HCT116 (cell line): ENCODE measurements at regions not wholly inside any gene's neighbourhood (a gene's known extent, or its start where the extent isn't known, plus 50 kb on each side); places are given as distances from the start of the nearest gene placed in this dataset.

Experiments used
- ATAC-seq: fragments of 200-7000 bp; cut with Tn5 transposase; 2 replicates; pipeline ENCODE4 v1.9.1; 2020; ENCODE audit warnings: mild to moderate bottlenecking, moderate library complexity
- BruUV-seq: library from RNA; stranded (reverse); fragments of 400-500 nt; replicated peaks from 2 replicates; lab custom pipeline; 2021; lab: Mats Ljungman, UMichigan
- CTCF ChIA-PET: fragments of 300-600 bp; sonication (Branson Sonifier 250); formaldehyde crosslinking; loops from one replicate; lab custom pipeline; 2021; ENCODE audit warnings: antibody characterized with exemption; lab: Charles Lee
- POLR2A ChIA-PET: fragments of 300-600, 350-600 bp; sonication (Branson Sonifier 250); formaldehyde crosslinking; loops from one replicate; lab custom pipeline; 2021; ENCODE audit warnings: antibody characterized with exemption; lab: Charles Lee
- RAD21 ChIA-PET, 2 experiments: fragments of 300-600 bp; sonication (Branson Sonifier 250); formaldehyde crosslinking; loops; one replicate each; lab custom pipeline; 2023; ENCODE audit warnings: low total read pairs in 2 of 2; ENCODE audit not compliant: uncharacterized antibody in 2 of 2, unreplicated experiment in 2 of 2, low non-redundant PET in 1 of 2; lab: Charles Lee
- DNase-seq: peaks from one replicate; pipeline ENCODE4 v3.0.0-alpha.2; 2010; ENCODE audit warnings: low read depth, low spot score
- H2AFZ ChIP-seq: fragments of 200-600 bp; shearing (Covaris generic), sonication (generic); 2 replicates; pipeline ENCODE4 v1.6.1; 2017; ENCODE audit warnings: low read depth, mixed run types, mixed read lengths, antibody characterized with exemption, low read length; ENCODE audit not compliant: poor library complexity, severe bottlenecking
- H3K27ac ChIP-seq: 2 replicates; pipeline ENCODE4 v1.5.1; 2012; ENCODE audit warnings: low read depth, low read length
- H3K27me3 ChIP-seq: fragments of 200-600 bp; sonication (generic); 2 replicates; pipeline ENCODE4 v1.6.1; 2016; ENCODE audit warnings: mixed run types, low read length, mixed read lengths; ENCODE audit not compliant: insufficient read depth
- H3K36me3 ChIP-seq, 2 experiments: fragments of 200-500 bp in 1 of 2; fragments of 200-600 bp in 1 of 2; sonication (Bioruptor generic) in 1 of 2; sonication (generic) in 1 of 2; 2 replicates each; pipeline versions ENCODE4 v1.5.1 to v1.6.1; 2014 to 2016; ENCODE audit warnings: low read length in 2 of 2, inconsistent platforms in 1 of 2, mixed read lengths in 1 of 2, mixed run types in 1 of 2; ENCODE audit not compliant: insufficient read depth in 2 of 2, control insufficient read depth in 1 of 2
- H3K4me1 ChIP-seq, 2 experiments: fragments of 200-600 bp in 1 of 2; sonication (generic) in 1 of 2; 2 replicates each; pipeline versions ENCODE4 v1.5.1 to v1.6.1; 2012 to 2017; ENCODE audit warnings: low read length in 2 of 2, inconsistent platforms in 1 of 2, mild to moderate bottlenecking in 1 of 2, mixed read lengths in 1 of 2, mixed run types in 1 of 2, moderate library complexity in 1 of 2; ENCODE audit not compliant: insufficient read depth in 2 of 2, control insufficient read depth in 1 of 2
- H3K4me2 ChIP-seq: fragments of 200-600 bp; sonication (generic); 2 replicates; pipeline ENCODE4 v1.6.1; 2017; ENCODE audit warnings: mixed run types, low read length, mixed read lengths
- H3K4me3 ChIP-seq, 2 experiments: fragments of 200-600 bp in 1 of 2; sonication (generic) in 1 of 2; replicated peaks in 1 of 2; 2 replicates each; pipeline ENCODE4 v1.5.1; 2011 to 2016; ENCODE audit warnings: low read length in 2 of 2, control low read depth in 1 of 2, low read depth in 1 of 2, mild to moderate bottlenecking in 1 of 2, mixed read lengths in 1 of 2, mixed run types in 1 of 2
- H3K79me2 ChIP-seq: fragments of 200-600 bp; sonication (generic); 2 replicates; pipeline ENCODE4 v1.6.1; 2017; ENCODE audit warnings: mild to moderate bottlenecking, mixed run types, low read length, moderate library complexity, mixed read lengths; ENCODE audit not compliant: insufficient read depth
- H3K9ac ChIP-seq: fragments of 200-600 bp; sonication (generic); 2 replicates; pipeline ENCODE4 v1.6.1; 2016; ENCODE audit warnings: low read length, mixed read lengths
- H3K9me2 ChIP-seq: fragments of 200-600 bp; sonication (generic), shearing (Covaris generic); 2 replicates; pipeline ENCODE4 v1.6.1; 2017; ENCODE audit warnings: mixed run types, mild to moderate bottlenecking, moderate library complexity; ENCODE audit not compliant: insufficient read depth
- H3K9me3 ChIP-seq, 2 experiments: fragments of 200-500 bp in 1 of 2; fragments of 200-600 bp in 1 of 2; sonication (Bioruptor generic) in 1 of 2; sonication (generic) in 1 of 2; 2 replicates each; pipeline ENCODE4 v1.6.1; 2014 to 2017; ENCODE audit warnings: low read length in 2 of 2, mixed read lengths in 2 of 2, inconsistent platforms in 1 of 2, low read depth in 1 of 2, mild to moderate bottlenecking in 1 of 2, mixed run types in 1 of 2, moderate library complexity in 1 of 2; ENCODE audit not compliant: control insufficient read depth in 1 of 2, insufficient read depth in 1 of 2
- H4K20me1 ChIP-seq: fragments of 200-600 bp; sonication (generic), shearing (Covaris generic); 2 replicates; pipeline ENCODE4 v1.6.1; 2017; ENCODE audit warnings: mixed run types, mild to moderate bottlenecking, moderate library complexity; ENCODE audit not compliant: insufficient read depth
- CBX3 ChIP-seq: IDR thresholded peaks from 2 replicates; pipeline ENCODE4 v1.6.1; 2012; ENCODE audit warnings: low read depth
- CEBPB ChIP-seq: IDR thresholded peaks from 2 replicates; pipeline ENCODE4 v1.6.1; 2012; ENCODE audit warnings: low read depth
- CTCF ChIP-seq, 3 experiments: fragments of 200-600 bp in 1 of 3; sonication (generic) in 1 of 3; IDR thresholded peaks in 2 of 3; conservative IDR thresholded peaks in 1 of 3; 2 replicates each; pipeline ENCODE4 v1.5.1; 2012 to 2017; ENCODE audit warnings: low read depth in 2 of 3, low read length in 2 of 3, antibody characterized with exemption in 1 of 3, borderline replicate concordance in 1 of 3, control low read depth in 1 of 3, mild to moderate bottlenecking in 1 of 3, mixed read lengths in 1 of 3, mixed run types in 1 of 3, moderate library complexity in 1 of 3; ENCODE audit not compliant: insufficient read depth in 1 of 3
- ELF1 ChIP-seq: IDR thresholded peaks from 2 replicates; pipeline ENCODE4 v1.6.1; 2012; ENCODE audit warnings: low read depth, borderline replicate concordance
- EZH2 ChIP-seq: fragments of 200-600 bp; sonication (generic); IDR thresholded peaks from 2 replicates; pipeline ENCODE4 v1.6.1; 2017; ENCODE audit warnings: antibody characterized with exemption, mixed run types
- FOSL1 ChIP-seq: IDR thresholded peaks from 2 replicates; pipeline ENCODE4 v1.6.1; 2012; ENCODE audit warnings: low read depth
- JUND ChIP-seq: IDR thresholded peaks from 2 replicates; pipeline ENCODE4 v1.6.1; 2012
- MAX ChIP-seq: IDR thresholded peaks from 2 replicates; pipeline ENCODE4 v1.6.1; 2012
- POLR2A ChIP-seq: IDR thresholded peaks from 2 replicates; pipeline ENCODE4 v1.7.0; 2011; ENCODE audit warnings: borderline replicate concordance; ENCODE audit not compliant: insufficient read depth, insufficient read length; ENCODE audit errors: extremely low read depth
- RAD21 ChIP-seq: IDR thresholded peaks from 2 replicates; pipeline ENCODE4 v1.6.1; 2012; ENCODE audit warnings: low read depth, mild to moderate bottlenecking
- SIN3A ChIP-seq: IDR thresholded peaks from 2 replicates; pipeline ENCODE4 v1.6.1; 2012; ENCODE audit warnings: low read depth
- SRF ChIP-seq: IDR thresholded peaks from 2 replicates; pipeline ENCODE4 v1.6.1; 2012; ENCODE audit warnings: low read depth
- TCF7L2 ChIP-seq: IDR thresholded peaks from 2 replicates; pipeline ENCODE4 v1.7.0; 2011; ENCODE audit warnings: borderline replicate concordance, inconsistent platforms; ENCODE audit not compliant: insufficient read depth, insufficient read length; ENCODE audit errors: extremely low read depth
- YY1 ChIP-seq: IDR thresholded peaks from 2 replicates; pipeline ENCODE4 v1.6.1; 2011; ENCODE audit warnings: low read length, low read depth, moderate library complexity, mild to moderate bottlenecking; ENCODE audit not compliant: insufficient replicate concordance; ENCODE audit errors: extremely low read depth
- ZFX ChIP-seq: fragments of 450-650 bp; IDR thresholded peaks from 2 replicates; pipeline ENCODE4 v1.6.1; 2017
- ZNF274 ChIP-seq: fragments of 200-500 bp; sonication (Bioruptor generic); IDR thresholded peaks from 2 replicates; pipeline ENCODE4 v1.6.1; 2014; ENCODE audit warnings: mild to moderate bottlenecking, low read depth, low read length, inconsistent platforms
- intact Hi-C: fragments of 100-400 bp; cut with micrococcal nuclease; formaldehyde crosslinking; loops from 2 replicates; pipeline ENCODE4 v1.10.0; 2022

- TF ChIP-seq POLR2A = no peak
- no peak for TF ChIP-seq ZFX
- TF ChIP-seq YY1 = no peak
- TF ChIP-seq MAX = no peak
- no peak for TF ChIP-seq ZNF274
- no peak for TF ChIP-seq ELF1
- no peak for TF ChIP-seq CTCF (IDR thresholded peaks at IDR 0.05 in 2 of 3, conservative IDR thresholded peaks at IDR 0.05 in 1 of 3; ENCODE audit: borderline replicate concordance in 1 of 3, insufficient read depth in 1 of 3, low read depth in 2 of 3, low read length in 2 of 3)
- no peak for TF ChIP-seq CBX3
- no peak for TF ChIP-seq JUND
- TF ChIP-seq EZH2 = no peak
- TF ChIP-seq FOSL1 = no peak
- no peak for TF ChIP-seq CEBPB
- no peak for TF ChIP-seq SIN3A
- no peak for TF ChIP-seq SRF
- TF ChIP-seq RAD21 = no peak
- no peak for TF ChIP-seq TCF7L2
- no peak for DNase-seq
- CTCF ChIA-PET = no interaction called here
- no peak for ATAC-seq
- no peak overlapping the region for H2AFZ ChIP-seq
- H3K4me1 ChIP-seq = no peaks in the 10 kb centered on the region
- no peaks in the 10 kb centered on the region for H4K20me1 ChIP-seq
- intact Hi-C loops = no loop called here
- no peaks in the 10 kb centered on the region for H3K9me3 ChIP-seq
- no peak overlapping the region for H3K4me2 ChIP-seq
- POLR2A ChIA-PET = no interaction called here
- H3K27me3 ChIP-seq = peaks cover 18% of the 10 kb centered on the region; the same call in 1 of the 2 replicates
- BruUV-seq = no TSS peak
- RAD21 ChIA-PET = no interaction called here
- H3K9me2 ChIP-seq = no peaks in the 10 kb centered on the region
- H3K79me2 ChIP-seq = no peaks in the 10 kb centered on the region
- no peaks in the 10 kb centered on the region for H3K36me3 ChIP-seq
- H3K9ac ChIP-seq = no peak overlapping the region
- no peak overlapping the region for H3K4me3 ChIP-seq
- H3K27ac ChIP-seq = no peak overlapping the region
Measured at GRCh38 chr7:136143271-136143670, 166.1 kb upstream of the MTPN start.
